ENCODE measurements at regions not wholly inside any gene's neighbourhood (a gene's known extent, or its start where the extent isn't known, plus 50 kb on each side); places are given as distances from the start of the nearest gene placed in this dataset.

- no peak for TF ChIP-seq ZZZ3 (IDR thresholded peaks at IDR 0.05)
- TF ChIP-seq JUND (IDR thresholded peaks at IDR 0.05; ENCODE audit: borderline replicate concordance, low read depth, low read length) = no peak
- TF ChIP-seq JUND (tag; IDR thresholded peaks at IDR 0.05; ENCODE audit: borderline replicate concordance, low read depth, low read length) = no peak
These were observed 110.0 kb upstream of the SLC4A7 start for GRCh38 chr3:27594096-27594690.
